HG03378 (cell line): ENCODE measurements at regions not wholly inside any gene's neighbourhood (a gene's known extent, or its start where the extent isn't known, plus 50 kb on each side); places are given as distances from the start of the nearest gene placed in this dataset.
"Not testable (repeated sequence)": the region's sequence is repeated elsewhere in the genome, so short reads cannot be mapped to it uniquely, and the experiment has no call there.

Experiments
- ATAC-seq: cut with Tn5 transposase; IDR thresholded peaks from one replicate; pipeline ENCODE4 v1.9.1; 2021; ENCODE audit warnings: mild to moderate bottlenecking, moderate library complexity; ENCODE audit not compliant: unreplicated experiment

GRCh38 chr21:27333096-27333495 lies 366.2 kb upstream of the ADAMTS5 start:
- ATAC-seq, result no peak

- no peak for ATAC-seq
Observed at GRCh38 chr21:27329255-27329851, 362.5 kb upstream of the ADAMTS5 start.

- ATAC-seq, result no peak
Observed at GRCh38 chr21:27326301-27326700, 359.4 kb upstream of the ADAMTS5 start.

GRCh38 chr21:27323331-27323730 lies 356.4 kb upstream of the ADAMTS5 start:
- ATAC-seq, result no peak

- no peak for ATAC-seq
Observed at GRCh38 chr21:27321791-27322190, 354.9 kb upstream of the ADAMTS5 start.

- no peak for ATAC-seq
Observed at GRCh38 chr21:27320868-27321267, 354.0 kb upstream of the ADAMTS5 start.

GRCh38 chr21:27317601-27318000 lies 350.7 kb upstream of the ADAMTS5 start:
- not testable (repeated sequence) for ATAC-seq

GRCh38 chr21:27315373-27315772 lies 348.5 kb upstream of the ADAMTS5 start:
- no peak for ATAC-seq

GRCh38 chr21:27314131-27314530 lies 347.2 kb upstream of the ADAMTS5 start:
- ATAC-seq, result no peak

GRCh38 chr21:27306791-27307775 lies 340.2 kb upstream of the ADAMTS5 start:
- no peak for ATAC-seq

GRCh38 chr21:27306206-27306605 lies 339.3 kb upstream of the ADAMTS5 start:
- no peak for ATAC-seq

GRCh38 chr21:27301220-27301619 lies 334.3 kb upstream of the ADAMTS5 start:
- no peak for ATAC-seq

- ATAC-seq, result no peak
Observed at GRCh38 chr21:27300770-27301169, 333.9 kb upstream of the ADAMTS5 start.

GRCh38 chr21:27298465-27298864 lies 331.6 kb upstream of the ADAMTS5 start:
- no peak for ATAC-seq

GRCh38 chr21:27293239-27293638 lies 326.4 kb upstream of the ADAMTS5 start:
- ATAC-seq, result no peak

- no peak for ATAC-seq
Observed at GRCh38 chr21:27292783-27293182, 325.9 kb upstream of the ADAMTS5 start.

GRCh38 chr21:27292229-27292628 lies 325.3 kb upstream of the ADAMTS5 start:
- ATAC-seq, result no peak

- no peak for ATAC-seq
Observed at GRCh38 chr21:27291006-27291405, 324.1 kb upstream of the ADAMTS5 start.

GRCh38 chr21:27290028-27290427 lies 323.1 kb upstream of the ADAMTS5 start:
- no peak for ATAC-seq

- no peak for ATAC-seq
Observed at GRCh38 chr21:27286760-27287159, 319.9 kb upstream of the ADAMTS5 start.

- no peak for ATAC-seq
Observed at GRCh38 chr21:27277110-27277509, 310.2 kb upstream of the ADAMTS5 start.

- ATAC-seq, result no peak
Observed at GRCh38 chr21:27275294-27275927, 308.5 kb upstream of the ADAMTS5 start.
